NK-92 (cell line): ENCODE measurements at regions not wholly inside any gene's neighbourhood (a gene's known extent, or its start where the extent isn't known, plus 50 kb on each side); places are given as distances from the start of the nearest gene placed in this dataset.
"Not testable (repeated sequence)": the region's sequence is repeated elsewhere in the genome, so short reads cannot be mapped to it uniquely, and the experiment has no call there.

Experiments
- DNase-seq: peaks from one replicate; lab custom pipeline; 2025; ENCODE audit not compliant: unreplicated experiment; lab: John Stamatoyannopoulos, UW

- DNase-seq: not testable (repeated sequence)
Observed at GRCh38 chr5:99471726-99472125, 542.9 kb upstream of the CHD1 start.

- DNase-seq: not testable (repeated sequence)
Observed at GRCh38 chr5:99471178-99471577, 542.4 kb upstream of the CHD1 start.

- DNase-seq: not testable (repeated sequence)
Observed at GRCh38 chr5:99470636-99471035, 541.8 kb upstream of the CHD1 start.

- DNase-seq: no peak
Observed at GRCh38 chr5:99460701-99461100, 531.9 kb upstream of the CHD1 start.

GRCh38 chr5:99453196-99453595 lies 524.4 kb upstream of the CHD1 start:
- no peak for DNase-seq

- no peak for DNase-seq
Observed at GRCh38 chr5:99449786-99450185, 521.0 kb upstream of the CHD1 start.

- no peak for DNase-seq
Observed at GRCh38 chr5:99445805-99446204, 517.0 kb upstream of the CHD1 start.

GRCh38 chr5:99441235-99441634 lies 512.4 kb upstream of the CHD1 start:
- no peak for DNase-seq

- no peak for DNase-seq
Observed at GRCh38 chr5:99438619-99439018, 509.8 kb upstream of the CHD1 start.

GRCh38 chr5:99437986-99438385 lies 509.2 kb upstream of the CHD1 start:
- no peak for DNase-seq

- not testable (repeated sequence) for DNase-seq
Observed at GRCh38 chr5:99423396-99423795, 494.6 kb upstream of the CHD1 start.

- DNase-seq: not testable (repeated sequence)
Observed at GRCh38 chr5:99418640-99419039, 489.8 kb upstream of the CHD1 start.

- DNase-seq: not testable (repeated sequence)
Observed at GRCh38 chr5:99410386-99410785, 481.6 kb upstream of the CHD1 start.

- DNase-seq: not testable (repeated sequence)
Observed at GRCh38 chr5:99404764-99405302, 476.0 kb upstream of the CHD1 start.

- DNase-seq: not testable (repeated sequence)
Observed at GRCh38 chr5:99400571-99400970, 471.8 kb upstream of the CHD1 start.

GRCh38 chr5:99398976-99399375 lies 470.2 kb upstream of the CHD1 start:
- no peak for DNase-seq

GRCh38 chr5:99386406-99387077 lies 457.7 kb upstream of the CHD1 start:
- DNase-seq: no peak

GRCh38 chr5:99379187-99379586 lies 450.4 kb upstream of the CHD1 start:
- no peak for DNase-seq

GRCh38 chr5:99378443-99378842 lies 449.6 kb upstream of the CHD1 start:
- no peak for DNase-seq

GRCh38 chr5:99369797-99370593 lies 441.2 kb upstream of the CHD1 start:
- DNase-seq: no peak

- DNase-seq: no peak
Observed at GRCh38 chr5:99368726-99369125, 439.9 kb upstream of the CHD1 start.

- DNase-seq: no peak
Observed at GRCh38 chr5:99355881-99356280, 427.1 kb upstream of the CHD1 start.
